Mesenchymal stem cell (in vitro differentiated cells and primary cell): ENCODE measurements at regions not wholly inside any gene's neighbourhood (a gene's known extent, or its start where the extent isn't known, plus 50 kb on each side); places are given as distances from the start of the nearest gene placed in this dataset.

Source experiments
- DNase-seq: peaks from one replicate; pipeline ENCODE4 v3.0.0-alpha.2; 2013
- H2AFZ ChIP-seq: one replicate; pipeline ENCODE4 v1.6.1; 2013; ENCODE audit warnings: low read depth, mild to moderate bottlenecking, control low read depth, inconsistent platforms, low read length, moderate library complexity
- H2AK5ac ChIP-seq: 2 replicates; pipeline ENCODE4 v1.6.1; 2013; ENCODE audit warnings: low read length, moderate library complexity, mild to moderate bottlenecking, inconsistent platforms; ENCODE audit not compliant: severe bottlenecking
- H2BK120ac ChIP-seq: one replicate; pipeline ENCODE4 v1.6.1; 2013; ENCODE audit warnings: low read depth, mild to moderate bottlenecking, inconsistent platforms, low read length, moderate library complexity
- H2BK12ac ChIP-seq, 2 experiments: one replicate each; pipeline ENCODE4 v1.6.1; 2013; ENCODE audit warnings: inconsistent platforms in 2 of 2, low read length in 2 of 2, mild to moderate bottlenecking in 2 of 2, moderate library complexity in 2 of 2, control low read depth in 1 of 2
- H2BK15ac ChIP-seq: one replicate; pipeline ENCODE4 v1.6.1; 2013; ENCODE audit warnings: mild to moderate bottlenecking, low read depth, inconsistent platforms; ENCODE audit not compliant: poor library complexity, severe bottlenecking
- H2BK5ac ChIP-seq: 2 replicates; pipeline ENCODE4 v1.6.1; 2013; ENCODE audit warnings: low read depth, mild to moderate bottlenecking, low read length, control low read depth, inconsistent platforms; ENCODE audit not compliant: poor library complexity, severe bottlenecking
- H3K14ac ChIP-seq, 2 experiments: one replicate each; pipeline ENCODE4 v1.6.1; 2013; ENCODE audit warnings: inconsistent platforms in 2 of 2, low read length in 2 of 2, control low read depth in 1 of 2, mild to moderate bottlenecking in 1 of 2, moderate library complexity in 1 of 2
- H3K18ac ChIP-seq, 2 experiments: one replicate each; pipeline ENCODE4 v1.6.1; 2013; ENCODE audit warnings: inconsistent platforms in 2 of 2, low read length in 2 of 2, control low read depth in 1 of 2, low read depth in 1 of 2, mild to moderate bottlenecking in 1 of 2
- H3K23ac ChIP-seq, 2 experiments: one replicate each; pipeline ENCODE4 v1.6.1; 2013; ENCODE audit warnings: inconsistent platforms in 2 of 2, low read length in 2 of 2, mild to moderate bottlenecking in 2 of 2, moderate library complexity in 2 of 2, control low read depth in 1 of 2
- H3K27ac ChIP-seq: 2 replicates; pipeline ENCODE4 v1.5.1; 2013; ENCODE audit warnings: mild to moderate bottlenecking, moderate library complexity, low read length, control low read depth, inconsistent platforms; ENCODE audit not compliant: poor library complexity, severe bottlenecking
- H3K27me3 ChIP-seq, 2 experiments: 2 replicates each; pipeline versions ENCODE4 v1.6.1 to v1.7.0; 2013; ENCODE audit warnings: low read length in 2 of 2, mild to moderate bottlenecking in 2 of 2, moderate library complexity in 2 of 2, control low read depth in 1 of 2, inconsistent platforms in 1 of 2; ENCODE audit not compliant: control insufficient read depth in 1 of 2, insufficient read depth in 1 of 2
- H3K36me3 ChIP-seq, 2 experiments: 2 replicates each; pipeline versions ENCODE4 v1.6.1 to v1.7.0; 2013; ENCODE audit warnings: low read length in 2 of 2, control low read depth in 1 of 2, inconsistent platforms in 1 of 2, low read depth in 1 of 2, mild to moderate bottlenecking in 1 of 2; ENCODE audit not compliant: insufficient read depth in 2 of 2, control insufficient read depth in 1 of 2
- H3K4ac ChIP-seq, 2 experiments: one replicate each; pipeline ENCODE4 v1.6.1; 2013; ENCODE audit warnings: inconsistent platforms in 2 of 2, low read length in 2 of 2, mild to moderate bottlenecking in 2 of 2, moderate library complexity in 2 of 2, control low read depth in 1 of 2, low read depth in 1 of 2
- H3K4me1 ChIP-seq: 2 replicates; pipeline ENCODE4 v1.6.1; 2013; ENCODE audit warnings: low read depth, low read length, control low read depth; ENCODE audit not compliant: control insufficient read depth, insufficient read depth
- H3K4me2 ChIP-seq: 2 replicates; pipeline ENCODE4 v1.6.1; 2013; ENCODE audit warnings: low read length, mild to moderate bottlenecking, inconsistent platforms; ENCODE audit not compliant: poor library complexity, severe bottlenecking
- H3K4me3 ChIP-seq, 2 experiments: 2 replicates each; pipeline versions ENCODE4 v1.5.1 to v1.7.0; 2013; ENCODE audit warnings: low read length in 2 of 2, mild to moderate bottlenecking in 2 of 2, control low read depth in 1 of 2, low read depth in 1 of 2; ENCODE audit not compliant: insufficient read depth in 1 of 2
- H3K79me1 ChIP-seq: replicated peaks from 2 replicates; pipeline ENCODE4 v1.6.1; 2013; ENCODE audit warnings: mild to moderate bottlenecking, control low read depth, low read length, inconsistent platforms; ENCODE audit not compliant: poor library complexity, severe bottlenecking
- H3K9ac ChIP-seq: 2 replicates; pipeline ENCODE4 v1.7.0; 2013; ENCODE audit warnings: mild to moderate bottlenecking, low read length, moderate library complexity
- H3K9me3 ChIP-seq: 2 replicates; pipeline ENCODE4 v1.7.0; 2013; ENCODE audit warnings: mild to moderate bottlenecking, low read length; ENCODE audit not compliant: control insufficient read depth
- H4K8ac ChIP-seq: one replicate; pipeline ENCODE4 v1.6.1; 2013; ENCODE audit warnings: inconsistent platforms, mild to moderate bottlenecking, low read length, moderate library complexity
- H4K91ac ChIP-seq: one replicate; pipeline ENCODE4 v1.6.1; 2013; ENCODE audit warnings: mild to moderate bottlenecking, low read length, inconsistent platforms
- WGBS: methylation state at CpG from one replicate; pipeline ENCODE4 v1.1.7; 2013; ENCODE audit warnings: mixed read lengths; 5-methylcytosine and 5-hydroxymethylcytosine counted together

DNA sequence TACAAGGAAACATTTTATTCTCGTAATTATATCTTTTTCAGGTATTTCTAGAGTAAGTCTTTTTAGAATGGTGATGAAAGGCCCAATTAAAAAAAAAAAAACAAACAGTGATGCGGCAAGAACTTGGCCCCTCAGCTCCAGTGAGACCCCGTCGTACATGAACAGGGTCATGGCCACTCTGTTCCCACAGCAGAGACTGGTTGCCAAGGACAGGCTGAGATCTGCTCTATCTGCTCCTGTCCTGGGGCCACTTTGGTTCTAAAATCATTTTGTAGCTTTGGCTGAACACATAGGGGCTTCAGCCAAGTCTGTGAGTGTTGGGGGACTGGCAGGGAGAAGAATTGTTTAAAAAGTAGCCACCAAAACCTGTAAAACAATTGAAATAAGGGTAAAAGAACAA lies 286.9 kb downstream of the RFC3 start:
- Histone ChIP-seq H3K27me3 (no peaks in the 10 kb centered on the region), H3K23ac (no peak overlapping the region), H3K9ac (no peak overlapping the region), H4K91ac (no peak overlapping the region), H3K4me1 (no peaks in the 10 kb centered on the region), H4K8ac (no peak overlapping the region), H2BK15ac (no peak overlapping the region), H3K36me3 (no peaks in the 10 kb centered on the region), H3K4ac (no peak overlapping the region), H3K4me2 (no peak overlapping the region), H3K4me3 (no peak overlapping the region), H2AK5ac (no peak overlapping the region), H3K9me3 (peaks cover 6% of the 10 kb centered on the region), H3K18ac (no peak overlapping the region), H2BK120ac (no peak overlapping the region), H2BK5ac (no peak overlapping the region), H3K14ac (no peak overlapping the region), H2BK12ac (no peak overlapping the region), H2AFZ (no peak overlapping the region), H3K27ac (no peak overlapping the region), H3K79me1 (no peaks in the 10 kb centered on the region)
- no peak for DNase-seq
- WGBS = 97% methylated on average over 4 of the region's 4 CpGs

DNA sequence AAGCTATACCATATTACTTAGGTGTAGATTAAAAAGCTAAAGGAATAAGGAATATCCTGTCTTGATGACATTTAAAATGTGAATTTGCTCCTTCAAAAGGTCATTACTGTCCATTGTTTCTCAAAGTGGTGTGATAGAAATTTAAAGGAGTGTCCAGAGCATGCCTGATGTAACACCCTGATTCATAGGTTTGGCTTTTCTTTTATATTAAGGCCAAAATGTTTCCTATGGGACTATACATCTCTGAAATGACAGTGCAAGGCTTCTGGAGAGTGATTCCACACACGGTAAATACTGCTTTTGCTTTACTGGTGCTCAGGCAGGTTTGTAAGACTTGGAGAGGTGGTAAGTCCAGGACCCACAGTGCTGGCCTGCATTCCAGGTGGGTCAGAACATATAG lies 289.9 kb downstream of the RFC3 start:
- Histone ChIP-seq H3K4me1 (no peaks in the 10 kb centered on the region), H3K4ac (no peak overlapping the region), H3K23ac (no peak overlapping the region), H3K27me3 (no peaks in the 10 kb centered on the region), H4K8ac (no peak overlapping the region), H2BK5ac (no peak overlapping the region), H2AK5ac (no peak overlapping the region), H2BK15ac (no peak overlapping the region), H2BK120ac (no peak overlapping the region), H3K14ac (no peak overlapping the region), H3K9ac (no peak overlapping the region), H3K18ac (no peak overlapping the region), H3K27ac (no peak overlapping the region), H3K4me3 (no peak overlapping the region), H2BK12ac (no peak overlapping the region), H3K4me2 (no peak overlapping the region), H3K9me3 (peaks cover 6% of the 10 kb centered on the region), H2AFZ (no peak overlapping the region), H4K91ac (no peak overlapping the region), H3K36me3 (no peaks in the 10 kb centered on the region), H3K79me1 (no peaks in the 10 kb centered on the region)
- WGBS = 100% methylated on average over 1 of the region's 1 CpG
- DNase-seq = no peak

DNA sequence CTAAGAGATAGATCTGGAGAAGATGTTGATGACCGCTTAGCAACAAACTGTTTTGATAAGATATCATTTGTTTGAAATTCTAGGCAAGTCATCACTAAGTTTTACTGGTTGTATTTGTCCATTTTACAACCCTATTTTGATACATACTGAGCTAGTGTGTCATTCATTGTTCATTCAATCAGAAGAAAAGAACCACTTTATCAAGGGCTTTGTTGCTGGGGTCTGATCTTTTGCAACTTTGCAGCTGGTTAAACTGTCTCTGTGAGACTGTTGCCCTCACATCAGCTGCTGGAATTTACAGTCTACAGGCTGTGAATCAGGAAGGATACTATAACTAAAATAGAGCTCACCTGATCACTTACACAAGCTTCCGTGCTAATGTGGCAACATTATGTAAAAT lies 290.5 kb downstream of the RFC3 start:
- no peak overlapping the region for H2AK5ac ChIP-seq
- no peaks in the 10 kb centered on the region for H3K27me3 ChIP-seq
- no peak overlapping the region for H2BK120ac ChIP-seq
- H3K4me2 ChIP-seq = no peak overlapping the region
- DNase-seq = no peak
- H3K4ac ChIP-seq = no peak overlapping the region
- no peak overlapping the region for H3K9ac ChIP-seq
- H2AFZ ChIP-seq = no peak overlapping the region
- no peak overlapping the region for H2BK15ac ChIP-seq
- H3K4me3 ChIP-seq = no peak overlapping the region
- no peak overlapping the region for H2BK12ac ChIP-seq
- no peak overlapping the region for H4K8ac ChIP-seq
- no peaks in the 10 kb centered on the region for H3K79me1 ChIP-seq
- no peaks in the 10 kb centered on the region for H3K4me1 ChIP-seq
- no peak overlapping the region for H4K91ac ChIP-seq
- no peaks in the 10 kb centered on the region for H3K36me3 ChIP-seq
- H3K27ac ChIP-seq = no peak overlapping the region
- H3K9me3 ChIP-seq = peaks cover 6% of the 10 kb centered on the region
- no peak overlapping the region for H3K14ac ChIP-seq
- H3K18ac ChIP-seq = no peak overlapping the region
- no peak overlapping the region for H2BK5ac ChIP-seq
- WGBS = 100% methylated on average over 2 of the region's 2 CpGs
- H3K23ac ChIP-seq = no peak overlapping the region

DNA sequence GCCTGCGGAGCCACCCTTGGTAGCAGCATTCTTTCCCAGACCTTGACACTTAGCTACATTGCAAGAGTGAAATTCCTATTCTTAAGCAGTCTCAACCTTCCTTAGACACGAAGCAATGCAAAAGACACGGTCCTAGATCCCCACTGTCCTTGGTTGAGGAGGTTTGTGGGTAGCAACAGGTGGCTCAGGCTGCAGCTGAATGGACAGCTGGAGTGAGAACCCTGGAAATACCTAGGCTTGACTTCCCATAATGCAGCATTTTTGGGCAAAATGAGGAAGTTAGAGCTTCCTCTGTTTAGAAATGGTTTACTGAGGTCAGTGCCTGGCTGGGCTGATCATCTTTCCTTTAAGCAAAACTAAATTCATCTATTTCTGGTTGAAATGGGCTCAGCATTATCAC lies 296.6 kb downstream of the RFC3 start:
- no peak overlapping the region for H3K14ac ChIP-seq
- no peaks in the 10 kb centered on the region for H3K27me3 ChIP-seq
- no peak overlapping the region for H2AK5ac ChIP-seq
- H3K4ac ChIP-seq = no peak overlapping the region
- H2BK5ac ChIP-seq = no peak overlapping the region
- DNase-seq = no peak
- no peak overlapping the region for H3K9ac ChIP-seq
- H3K27ac ChIP-seq = no peak overlapping the region
- no peaks in the 10 kb centered on the region for H3K79me1 ChIP-seq
- H4K91ac ChIP-seq = no peak overlapping the region
- no peaks in the 10 kb centered on the region for H3K4me1 ChIP-seq
- no peak overlapping the region for H4K8ac ChIP-seq
- H2BK120ac ChIP-seq = no peak overlapping the region
- no peak overlapping the region for H3K4me3 ChIP-seq
- H3K23ac ChIP-seq = no peak overlapping the region
- H3K9me3 ChIP-seq = peaks cover under 1% of the 10 kb centered on the region
- H3K18ac ChIP-seq = no peak overlapping the region
- no peak overlapping the region for H2BK15ac ChIP-seq
- 84% methylated on average over 3 of the region's 3 CpGs for WGBS
- H3K36me3 ChIP-seq = no peaks in the 10 kb centered on the region
- no peak overlapping the region for H3K4me2 ChIP-seq
- H2AFZ ChIP-seq = no peak overlapping the region
- no peak overlapping the region for H2BK12ac ChIP-seq
